Brain microvascular endothelial cell (primary cell): ENCODE measurements at regions not wholly inside any gene's neighbourhood (a gene's known extent, or its start where the extent isn't known, plus 50 kb on each side); places are given as distances from the start of the nearest gene placed in this dataset.

Source experiments
- DNase-seq: peaks from one replicate; pipeline ENCODE4 v3.0.0-alpha.2; 2020
- H3K27ac ChIP-seq: fragments of 250-450 bp; sonication (Bioruptor Pico); 2 replicates; pipeline ENCODE4 v1.5.1; 2020; ENCODE audit warnings: mild to moderate bottlenecking, moderate library complexity
- H3K27me3 ChIP-seq: fragments of 250-450 bp; sonication (Bioruptor Pico); replicated peaks from 2 replicates; pipeline ENCODE4 v1.5.1; 2020; ENCODE audit warnings: mild to moderate bottlenecking
- H3K36me3 ChIP-seq: fragments of 250-450 bp; sonication (Bioruptor Pico); replicated peaks from 2 replicates; pipeline ENCODE4 v1.5.1; 2020; ENCODE audit warnings: mild to moderate bottlenecking
- H3K4me3 ChIP-seq: 2 replicates; pipeline ENCODE4 v1.5.1; 2011; ENCODE audit warnings: low read depth, mild to moderate bottlenecking, control low read depth, low read length, moderate library complexity
- in situ Hi-C: cut with HindIII; loops from 2 replicates; pipeline ENCODE4 v1.10.0; 2017; ENCODE audit warnings: low sequenced_read_pairs, low pct_ligation_motif_present
- TF ChIP-seq, protein P1 (sequence below): IDR thresholded peaks from 2 replicates; pipeline ENCODE4 v1.5.1; 2011; ENCODE audit warnings: low read depth, mild to moderate bottlenecking, moderate library complexity, low read length, control low read depth, inconsistent platforms; ENCODE audit errors: missing control alignments

DNA sequence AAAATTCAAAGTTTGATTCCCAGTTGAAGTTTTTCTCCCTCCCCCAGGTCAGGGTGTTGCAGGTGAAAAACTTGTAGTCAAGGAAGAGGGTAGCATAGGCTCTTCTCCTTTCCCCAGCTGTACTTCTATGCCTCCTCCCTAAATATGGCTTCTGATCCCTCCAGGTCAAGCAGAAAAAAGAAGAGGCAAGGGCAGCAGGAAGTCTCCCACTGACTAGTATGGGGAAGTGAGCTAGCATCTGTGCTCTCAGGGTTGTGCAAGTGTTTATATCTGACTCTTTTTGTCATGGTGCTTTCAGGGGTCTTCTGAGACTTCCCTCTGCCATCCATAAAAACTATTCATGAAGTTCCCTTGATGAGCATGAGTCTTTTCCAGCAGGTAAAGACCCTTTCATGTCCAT lies 76.0 kb downstream of the ATPSCKMT start:
- H3K36me3 ChIP-seq = no peaks in the 10 kb centered on the region
- no peaks in the 10 kb centered on the region for H3K27me3 ChIP-seq
- no peak overlapping the region for H3K4me3 ChIP-seq
- TF ChIP-seq, protein P1, sequence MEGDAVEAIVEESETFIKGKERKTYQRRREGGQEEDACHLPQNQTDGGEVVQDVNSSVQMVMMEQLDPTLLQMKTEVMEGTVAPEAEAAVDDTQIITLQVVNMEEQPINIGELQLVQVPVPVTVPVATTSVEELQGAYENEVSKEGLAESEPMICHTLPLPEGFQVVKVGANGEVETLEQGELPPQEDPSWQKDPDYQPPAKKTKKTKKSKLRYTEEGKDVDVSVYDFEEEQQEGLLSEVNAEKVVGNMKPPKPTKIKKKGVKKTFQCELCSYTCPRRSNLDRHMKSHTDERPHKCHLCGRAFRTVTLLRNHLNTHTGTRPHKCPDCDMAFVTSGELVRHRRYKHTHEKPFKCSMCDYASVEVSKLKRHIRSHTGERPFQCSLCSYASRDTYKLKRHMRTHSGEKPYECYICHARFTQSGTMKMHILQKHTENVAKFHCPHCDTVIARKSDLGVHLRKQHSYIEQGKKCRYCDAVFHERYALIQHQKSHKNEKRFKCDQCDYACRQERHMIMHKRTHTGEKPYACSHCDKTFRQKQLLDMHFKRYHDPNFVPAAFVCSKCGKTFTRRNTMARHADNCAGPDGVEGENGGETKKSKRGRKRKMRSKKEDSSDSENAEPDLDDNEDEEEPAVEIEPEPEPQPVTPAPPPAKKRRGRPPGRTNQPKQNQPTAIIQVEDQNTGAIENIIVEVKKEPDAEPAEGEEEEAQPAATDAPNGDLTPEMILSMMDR = no peak
- H3K27ac ChIP-seq = no peak overlapping the region
- DNase-seq = no peak
- in situ Hi-C loops = no loop called here

DNA sequence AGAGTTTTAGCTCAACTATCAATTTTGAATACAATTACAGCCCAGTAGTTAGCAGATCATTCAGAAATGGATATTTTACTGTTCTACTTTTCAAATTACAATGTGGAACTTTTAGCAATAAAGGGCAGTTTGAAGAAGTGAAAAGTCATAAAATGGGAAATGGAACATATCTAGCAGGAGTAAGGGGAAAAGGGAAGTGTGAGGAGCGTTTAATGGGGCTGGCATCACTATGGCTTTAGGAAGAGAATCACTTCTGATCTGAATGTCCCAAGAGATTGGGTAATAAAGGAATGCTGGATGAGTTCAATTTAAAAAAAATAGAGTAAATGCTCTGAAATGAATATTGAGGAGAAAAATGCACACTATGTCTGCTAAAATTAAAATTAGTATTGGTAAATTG lies 77.4 kb downstream of the ATPSCKMT start:
- in situ Hi-C loops = no loop called here
- no peaks in the 10 kb centered on the region for H3K36me3 ChIP-seq
- no peaks in the 10 kb centered on the region for H3K27me3 ChIP-seq
- no peak overlapping the region for H3K4me3 ChIP-seq
- H3K27ac ChIP-seq = no peak overlapping the region
- TF ChIP-seq, protein P1 = no peak
- no peak for DNase-seq

DNA sequence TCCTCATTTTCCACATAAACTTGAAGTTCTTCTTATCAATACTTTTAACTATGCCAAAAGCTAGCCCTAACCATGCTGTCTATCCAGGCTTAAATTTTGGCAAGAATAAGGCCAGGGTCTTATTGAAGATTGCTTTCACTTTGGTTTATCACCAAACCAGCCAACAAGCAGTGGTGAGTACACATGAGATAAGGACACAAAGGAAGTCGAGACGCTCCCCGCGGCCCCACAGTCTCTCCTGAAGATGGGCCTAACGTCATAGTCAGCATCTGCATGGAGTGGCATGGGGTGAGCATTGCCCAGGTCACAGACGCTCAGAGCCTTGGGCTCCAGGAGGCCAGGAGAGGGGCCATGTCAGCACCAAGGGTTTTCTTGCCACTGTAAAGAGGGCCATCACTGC lies 80.3 kb downstream of the ATPSCKMT start:
- in situ Hi-C loops = no loop called here
- TF ChIP-seq, protein P1 = no peak
- no peak for DNase-seq
- H3K36me3 ChIP-seq = no peaks in the 10 kb centered on the region
- no peak overlapping the region for H3K27ac ChIP-seq
- no peak overlapping the region for H3K4me3 ChIP-seq
- H3K27me3 ChIP-seq = no peaks in the 10 kb centered on the region

DNA sequence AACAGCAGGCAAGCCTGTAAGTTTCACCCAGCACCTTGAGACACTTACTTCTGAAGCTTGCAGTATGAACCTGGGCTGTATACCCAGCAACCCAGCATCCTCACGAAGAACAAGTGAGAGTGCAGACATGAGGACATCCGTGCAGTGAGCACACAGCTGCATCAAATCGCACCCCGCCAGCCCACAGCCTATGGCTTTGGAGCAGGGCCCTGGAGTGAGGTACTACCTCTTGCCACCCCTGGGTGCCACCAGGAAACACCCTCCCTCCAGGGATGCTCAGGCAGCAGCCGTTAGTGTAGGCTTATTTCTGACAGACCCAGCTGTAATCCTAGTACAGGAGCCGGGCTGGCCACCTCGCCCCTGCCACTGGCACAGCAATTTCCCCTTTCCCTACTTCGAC lies 81.4 kb downstream of the ATPSCKMT start:
- H3K27me3 ChIP-seq = no peaks in the 10 kb centered on the region
- no peak for DNase-seq
- no peaks in the 10 kb centered on the region for H3K36me3 ChIP-seq
- TF ChIP-seq, protein P1 = no peak
- no peak overlapping the region for H3K4me3 ChIP-seq
- no peak overlapping the region for H3K27ac ChIP-seq
- in situ Hi-C loops = no loop called here

DNA sequence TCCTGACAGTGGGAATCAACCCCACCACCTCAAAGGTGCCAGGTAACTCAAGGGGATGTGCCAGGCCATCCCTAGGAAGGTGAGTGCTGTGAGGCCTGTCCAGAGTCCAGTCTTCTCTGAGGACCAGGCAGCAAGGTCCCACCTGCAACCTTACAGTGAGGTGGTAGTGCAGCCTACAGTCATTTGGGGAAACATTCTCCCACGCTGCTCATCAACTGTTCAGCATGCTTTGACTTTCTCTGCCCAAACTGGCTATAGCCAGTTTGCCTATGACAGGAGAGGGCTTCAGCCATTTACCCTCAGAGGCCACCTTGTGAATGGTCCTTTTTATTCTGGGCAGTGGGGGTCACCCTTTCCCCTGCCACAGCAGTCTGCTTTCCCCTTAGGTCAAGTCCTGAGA lies 81.9 kb downstream of the ATPSCKMT start:
- Histone ChIP-seq H3K4me3 (no peak overlapping the region), H3K27me3 (no peaks in the 10 kb centered on the region), H3K36me3 (no peaks in the 10 kb centered on the region), H3K27ac (no peak overlapping the region)
- TF ChIP-seq, protein P1 = no peak
- DNase-seq = no peak
- in situ Hi-C loops = no loop called here

DNA sequence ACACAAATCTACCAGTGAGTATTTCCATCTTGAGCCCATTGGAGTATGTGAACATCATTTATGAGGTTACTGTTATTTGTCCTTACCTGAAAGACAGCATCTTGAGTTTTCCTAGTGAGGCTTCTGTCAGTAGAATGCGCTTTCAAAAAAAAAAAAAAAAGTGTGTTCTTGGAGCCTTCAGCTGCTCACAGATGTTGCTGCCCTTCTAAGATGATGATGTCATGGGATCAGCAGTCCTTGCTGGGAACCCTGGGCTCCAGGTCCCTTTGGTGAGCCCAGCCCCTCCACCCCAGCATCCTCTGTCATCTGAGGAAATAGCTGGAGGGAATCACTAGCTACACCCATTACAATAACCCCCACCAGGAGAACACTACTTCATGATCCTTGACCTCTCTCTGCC lies 83.3 kb downstream of the ATPSCKMT start:
- no peak for DNase-seq
- no peaks in the 10 kb centered on the region for H3K27me3 ChIP-seq
- no peaks in the 10 kb centered on the region for H3K36me3 ChIP-seq
- H3K4me3 ChIP-seq = no peak overlapping the region
- in situ Hi-C loops = no loop called here
- TF ChIP-seq, protein P1 = no peak
- H3K27ac ChIP-seq = no peak overlapping the region
